DND-41 (cell line): ENCODE measurements at regions not wholly inside any gene's neighbourhood (a gene's known extent, or its start where the extent isn't known, plus 50 kb on each side); places are given as distances from the start of the nearest gene placed in this dataset.

Experiments used
- EZH2 ChIP-seq: IDR thresholded peaks from 3 replicates; pipeline ENCODE4 v1.6.1; 2012; ENCODE audit warnings: borderline replicate concordance, low read depth, mild to moderate bottlenecking, moderate library complexity, low read length, inconsistent platforms; ENCODE audit not compliant: severe bottlenecking
- TF ChIP-seq, protein P1 (sequence below): IDR thresholded peaks from 2 replicates; pipeline ENCODE4 v1.5.1; 2012; ENCODE audit warnings: borderline replicate concordance, low read length, moderate library complexity, mild to moderate bottlenecking; ENCODE audit not compliant: poor library complexity, severe bottlenecking; ENCODE audit errors: extremely low read depth

DNA sequence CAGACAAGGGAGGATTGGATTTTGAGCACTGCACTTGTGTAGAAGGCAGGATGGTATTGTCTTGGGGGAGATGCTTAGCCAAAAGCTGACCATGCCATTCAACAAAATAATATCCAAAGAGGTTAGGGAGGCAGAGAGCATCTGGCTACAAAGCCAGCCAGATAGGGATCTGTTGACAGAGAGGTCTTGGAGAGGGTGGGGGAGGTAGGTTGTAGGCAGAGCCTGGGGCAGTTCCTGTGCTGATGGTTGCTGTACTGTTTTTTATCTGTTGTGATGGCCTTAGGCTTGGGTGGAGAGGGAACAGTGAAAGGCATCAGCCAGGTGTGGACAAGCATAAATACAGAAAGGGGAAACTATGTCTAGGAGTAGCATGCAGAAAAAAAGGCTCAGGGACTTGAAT lies 100.9 kb downstream of the AQP4 start:
- TF ChIP-seq EZH2: no peak
- TF ChIP-seq, protein P1, sequence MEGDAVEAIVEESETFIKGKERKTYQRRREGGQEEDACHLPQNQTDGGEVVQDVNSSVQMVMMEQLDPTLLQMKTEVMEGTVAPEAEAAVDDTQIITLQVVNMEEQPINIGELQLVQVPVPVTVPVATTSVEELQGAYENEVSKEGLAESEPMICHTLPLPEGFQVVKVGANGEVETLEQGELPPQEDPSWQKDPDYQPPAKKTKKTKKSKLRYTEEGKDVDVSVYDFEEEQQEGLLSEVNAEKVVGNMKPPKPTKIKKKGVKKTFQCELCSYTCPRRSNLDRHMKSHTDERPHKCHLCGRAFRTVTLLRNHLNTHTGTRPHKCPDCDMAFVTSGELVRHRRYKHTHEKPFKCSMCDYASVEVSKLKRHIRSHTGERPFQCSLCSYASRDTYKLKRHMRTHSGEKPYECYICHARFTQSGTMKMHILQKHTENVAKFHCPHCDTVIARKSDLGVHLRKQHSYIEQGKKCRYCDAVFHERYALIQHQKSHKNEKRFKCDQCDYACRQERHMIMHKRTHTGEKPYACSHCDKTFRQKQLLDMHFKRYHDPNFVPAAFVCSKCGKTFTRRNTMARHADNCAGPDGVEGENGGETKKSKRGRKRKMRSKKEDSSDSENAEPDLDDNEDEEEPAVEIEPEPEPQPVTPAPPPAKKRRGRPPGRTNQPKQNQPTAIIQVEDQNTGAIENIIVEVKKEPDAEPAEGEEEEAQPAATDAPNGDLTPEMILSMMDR: no peak
